HG03025 (cell line): ENCODE measurements at regions not wholly inside any gene's neighbourhood (a gene's known extent, or its start where the extent isn't known, plus 50 kb on each side); places are given as distances from the start of the nearest gene placed in this dataset.
"Not testable (repeated sequence)": the region's sequence is repeated elsewhere in the genome, so short reads cannot be mapped to it uniquely, and the experiment has no call there.

Source experiments
- ATAC-seq: cut with Tn5 transposase; IDR thresholded peaks from one replicate; pipeline ENCODE4 v1.9.1; 2021; ENCODE audit warnings: mild to moderate bottlenecking, moderate library complexity; ENCODE audit not compliant: unreplicated experiment, low FRiP score

- no peak for ATAC-seq
Observed at GRCh38 chr6:16834242-16834641, 73.0 kb upstream of the ATXN1 start.

- ATAC-seq = no peak
Observed at GRCh38 chr6:16832721-16833120, 71.5 kb upstream of the ATXN1 start.

GRCh38 chr6:16832043-16832567 is 70.8 kb upstream of the ATXN1 start:
- no peak for ATAC-seq

- ATAC-seq = no peak
Observed at GRCh38 chr6:16831136-16831535, 69.9 kb upstream of the ATXN1 start.

GRCh38 chr6:16828058-16828457 is 66.8 kb upstream of the ATXN1 start:
- no peak for ATAC-seq

- ATAC-seq = no peak
Observed at GRCh38 chr6:16827627-16828026, 66.4 kb upstream of the ATXN1 start.

- no peak for ATAC-seq
Observed at GRCh38 chr6:16825784-16826183, 64.5 kb upstream of the ATXN1 start.

- ATAC-seq = no peak
Observed at GRCh38 chr6:16824845-16825685, 63.8 kb upstream of the ATXN1 start.

GRCh38 chr6:16823718-16824352 is 62.6 kb upstream of the ATXN1 start:
- ATAC-seq = no peak

GRCh38 chr6:16822975-16823717 is 61.9 kb upstream of the ATXN1 start:
- no peak for ATAC-seq

- ATAC-seq = no peak
Observed at GRCh38 chr6:16822529-16822928, 61.3 kb upstream of the ATXN1 start.

- no peak for ATAC-seq
Observed at GRCh38 chr6:16821834-16822264, 60.6 kb upstream of the ATXN1 start.

GRCh38 chr6:16820262-16820661 is 59.0 kb upstream of the ATXN1 start:
- not testable (repeated sequence) for ATAC-seq

- no peak for ATAC-seq
Observed at GRCh38 chr6:16819752-16820151, 58.5 kb upstream of the ATXN1 start.

- no peak for ATAC-seq
Observed at GRCh38 chr6:16818992-16819626, 57.8 kb upstream of the ATXN1 start.

- ATAC-seq = no peak
Observed at GRCh38 chr6:16817594-16817993, 56.3 kb upstream of the ATXN1 start.

- no peak for ATAC-seq
Observed at GRCh38 chr6:16816891-16817290, 55.6 kb upstream of the ATXN1 start.

- ATAC-seq = no peak
Observed at GRCh38 chr6:16812993-16813392, 51.7 kb upstream of the ATXN1 start.

GRCh38 chr6:16811277-16811979 is 50.2 kb upstream of the ATXN1 start:
- no peak for ATAC-seq
